Stimulated activated CD4-positive, alpha-beta T cell treated with anti-CD3 and anti-CD28 coated beads, Interleukin-12 subunit alpha, Interleukin-12 subunit beta, amount 100 ng/mL, for 48 hours (primary cell): ENCODE measurements at regions not wholly inside any gene's neighbourhood (a gene's known extent, or its start where the extent isn't known, plus 50 kb on each side); places are given as distances from the start of the nearest gene placed in this dataset.

Experiments used
- DNase-seq, 3 donors: peaks; one replicate each; pipeline ENCODE4 v3.0.0-alpha.2; 2020; ENCODE audit warnings: low read depth in 2 of 3, low spot score in 1 of 3

GRCh38 chr19:31096062-31096830 is 253.0 kb downstream of the TSHZ3 start:
- no peak for DNase-seq

- no peak for DNase-seq
Observed at GRCh38 chr19:31095100-31095804, 254.0 kb downstream of the TSHZ3 start.

GRCh38 chr19:31092274-31092673 is 257.0 kb downstream of the TSHZ3 start:
- no peak for DNase-seq

GRCh38 chr19:31089681-31090080 is 259.6 kb downstream of the TSHZ3 start:
- no peak for DNase-seq

GRCh38 chr19:31085125-31085524 is 264.1 kb downstream of the TSHZ3 start:
- no peak for DNase-seq

GRCh38 chr19:31083105-31083504 is 266.1 kb downstream of the TSHZ3 start:
- DNase-seq, result no peak

GRCh38 chr19:31075146-31075655 is 274.0 kb downstream of the TSHZ3 start:
- DNase-seq, result no peak

GRCh38 chr19:31074199-31075125 is 274.8 kb downstream of the TSHZ3 start:
- DNase-seq, result no peak

GRCh38 chr19:31073485-31074198 is 275.6 kb downstream of the TSHZ3 start:
- DNase-seq, result no peak

- DNase-seq, result no peak
Observed at GRCh38 chr19:31072451-31072850, 276.8 kb downstream of the TSHZ3 start.

GRCh38 chr19:31071136-31071855 is 277.9 kb downstream of the TSHZ3 start:
- DNase-seq, result no peak

GRCh38 chr19:31070146-31071065 is 278.8 kb downstream of the TSHZ3 start:
- no peak for DNase-seq

GRCh38 chr19:31068268-31068667 is 281.0 kb downstream of the TSHZ3 start:
- DNase-seq, result no peak

- no peak for DNase-seq
Observed at GRCh38 chr19:31066385-31066784, 282.9 kb downstream of the TSHZ3 start.

- DNase-seq, result no peak
Observed at GRCh38 chr19:31064491-31064890, 284.7 kb downstream of the TSHZ3 start.

- DNase-seq, result no peak
Observed at GRCh38 chr19:31058676-31059340, 290.4 kb downstream of the TSHZ3 start.

GRCh38 chr19:31057476-31057875 is 291.8 kb downstream of the TSHZ3 start:
- DNase-seq, result no peak

- DNase-seq, result no peak
Observed at GRCh38 chr19:31055454-31055853, 293.8 kb downstream of the TSHZ3 start.
